ENCODE measurements at regions not wholly inside any gene's neighbourhood (a gene's known extent, or its start where the extent isn't known, plus 50 kb on each side); places are given as distances from the start of the nearest gene placed in this dataset.

- no peak for TF ChIP-seq CTCF (conservative IDR thresholded peaks at IDR 0.05; ENCODE audit: low read depth, low read length)
- no peak for TF ChIP-seq EZH2 (IDR thresholded peaks at IDR 0.05; ENCODE audit: borderline replicate concordance, low read depth, low read length, poor library complexity, severe bottlenecking)
Observed at GRCh38 chr3:177396733-177397132, 199.5 kb upstream of the TBL1XR1 start.

Measured in A673 (cell line).